OCI-LY1 (cell line): ENCODE measurements at regions not wholly inside any gene's neighbourhood (a gene's known extent, or its start where the extent isn't known, plus 50 kb on each side); places are given as distances from the start of the nearest gene placed in this dataset.

ENCODE experiments used
- EZH2 ChIP-seq: fragments of 200-600 bp; sonication (generic), shearing (Covaris generic); IDR thresholded peaks from 2 replicates; pipeline ENCODE4 v1.8.0; 2017; ENCODE audit warnings: borderline replicate concordance, mixed run types, mild to moderate bottlenecking, antibody characterized with exemption, low read length, moderate library complexity, mixed read lengths
- TF ChIP-seq, protein P1 (sequence below): fragments of 200-600 bp; sonication (generic), shearing (Covaris generic); IDR thresholded peaks from 2 replicates; pipeline ENCODE4 v1.5.1; 2017; ENCODE audit warnings: mild to moderate bottlenecking, antibody characterized with exemption, low read length, moderate library complexity, mixed read lengths

DNA sequence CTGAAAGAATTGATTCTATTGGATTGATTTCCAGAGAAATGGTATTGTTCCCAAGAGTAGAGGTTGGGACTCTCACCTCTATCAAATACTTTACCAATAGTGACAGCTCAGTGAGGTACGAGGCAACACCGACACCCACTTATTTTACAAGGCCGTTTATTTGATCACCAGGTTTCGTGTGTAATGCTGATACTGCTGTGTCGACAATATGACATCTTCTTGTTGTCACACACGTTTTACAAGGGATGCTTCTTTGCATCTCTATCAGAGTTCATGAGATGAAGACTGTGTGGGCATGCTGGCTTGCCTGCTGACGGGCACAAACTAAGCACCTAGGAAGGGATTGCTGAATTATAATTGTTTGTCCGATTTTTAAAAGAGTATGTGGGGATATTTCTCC lies 217.8 kb upstream of the EGLN3 start:
- TF ChIP-seq, protein P1, sequence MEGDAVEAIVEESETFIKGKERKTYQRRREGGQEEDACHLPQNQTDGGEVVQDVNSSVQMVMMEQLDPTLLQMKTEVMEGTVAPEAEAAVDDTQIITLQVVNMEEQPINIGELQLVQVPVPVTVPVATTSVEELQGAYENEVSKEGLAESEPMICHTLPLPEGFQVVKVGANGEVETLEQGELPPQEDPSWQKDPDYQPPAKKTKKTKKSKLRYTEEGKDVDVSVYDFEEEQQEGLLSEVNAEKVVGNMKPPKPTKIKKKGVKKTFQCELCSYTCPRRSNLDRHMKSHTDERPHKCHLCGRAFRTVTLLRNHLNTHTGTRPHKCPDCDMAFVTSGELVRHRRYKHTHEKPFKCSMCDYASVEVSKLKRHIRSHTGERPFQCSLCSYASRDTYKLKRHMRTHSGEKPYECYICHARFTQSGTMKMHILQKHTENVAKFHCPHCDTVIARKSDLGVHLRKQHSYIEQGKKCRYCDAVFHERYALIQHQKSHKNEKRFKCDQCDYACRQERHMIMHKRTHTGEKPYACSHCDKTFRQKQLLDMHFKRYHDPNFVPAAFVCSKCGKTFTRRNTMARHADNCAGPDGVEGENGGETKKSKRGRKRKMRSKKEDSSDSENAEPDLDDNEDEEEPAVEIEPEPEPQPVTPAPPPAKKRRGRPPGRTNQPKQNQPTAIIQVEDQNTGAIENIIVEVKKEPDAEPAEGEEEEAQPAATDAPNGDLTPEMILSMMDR: no peak
- no peak for TF ChIP-seq EZH2
